ENCODE measurements at regions not wholly inside any gene's neighbourhood (a gene's known extent, or its start where the extent isn't known, plus 50 kb on each side); places are given as distances from the start of the nearest gene placed in this dataset.

DNA sequence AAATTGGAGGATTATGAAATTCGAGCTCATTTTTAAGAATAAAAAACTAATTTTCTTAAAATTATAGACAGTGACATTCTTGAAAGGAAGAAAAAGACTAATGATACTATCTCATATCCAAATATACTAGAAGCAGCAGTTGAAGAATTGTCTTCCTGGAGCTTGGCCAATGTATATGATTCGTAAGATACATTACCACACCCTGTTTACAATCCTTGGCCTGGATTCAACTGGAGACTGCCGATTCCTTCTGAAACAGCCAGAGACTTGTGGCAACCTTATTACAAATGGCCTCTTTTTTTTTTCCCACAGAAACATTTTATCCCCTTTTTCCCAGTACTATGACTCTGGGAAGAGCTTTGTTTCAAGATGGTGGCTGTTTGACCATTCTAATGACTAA, 571.2 kb upstream of the FAT1 start:
- no peaks in the 10 kb centered on the region for H3K27me3 ChIP-seq
- no peak overlapping the region for H3K4me3 ChIP-seq
- no peak for DNase-seq (ENCODE audit: low spot score in 2 of 2)
- WGBS = 39% methylated on average over 3 of the region's 3 CpGs
- H3K27ac ChIP-seq = no peak overlapping the region
- H3K36me3 ChIP-seq = no peaks in the 10 kb centered on the region
- H3K9me3 ChIP-seq = no peaks in the 10 kb centered on the region
- H3K4me1 ChIP-seq = no peaks in the 10 kb centered on the region
- TF ChIP-seq EP300 (IDR thresholded peaks at IDR 0.05) = no peak
- no peak for TF ChIP-seq POLR2A (IDR thresholded peaks at IDR 0.05)
- TF ChIP-seq, protein P1, sequence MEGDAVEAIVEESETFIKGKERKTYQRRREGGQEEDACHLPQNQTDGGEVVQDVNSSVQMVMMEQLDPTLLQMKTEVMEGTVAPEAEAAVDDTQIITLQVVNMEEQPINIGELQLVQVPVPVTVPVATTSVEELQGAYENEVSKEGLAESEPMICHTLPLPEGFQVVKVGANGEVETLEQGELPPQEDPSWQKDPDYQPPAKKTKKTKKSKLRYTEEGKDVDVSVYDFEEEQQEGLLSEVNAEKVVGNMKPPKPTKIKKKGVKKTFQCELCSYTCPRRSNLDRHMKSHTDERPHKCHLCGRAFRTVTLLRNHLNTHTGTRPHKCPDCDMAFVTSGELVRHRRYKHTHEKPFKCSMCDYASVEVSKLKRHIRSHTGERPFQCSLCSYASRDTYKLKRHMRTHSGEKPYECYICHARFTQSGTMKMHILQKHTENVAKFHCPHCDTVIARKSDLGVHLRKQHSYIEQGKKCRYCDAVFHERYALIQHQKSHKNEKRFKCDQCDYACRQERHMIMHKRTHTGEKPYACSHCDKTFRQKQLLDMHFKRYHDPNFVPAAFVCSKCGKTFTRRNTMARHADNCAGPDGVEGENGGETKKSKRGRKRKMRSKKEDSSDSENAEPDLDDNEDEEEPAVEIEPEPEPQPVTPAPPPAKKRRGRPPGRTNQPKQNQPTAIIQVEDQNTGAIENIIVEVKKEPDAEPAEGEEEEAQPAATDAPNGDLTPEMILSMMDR (IDR thresholded peaks at IDR 0.05) = no peak
- TF ChIP-seq POLR2AphosphoS5 (IDR thresholded peaks at IDR 0.05) = no peak

DNA sequence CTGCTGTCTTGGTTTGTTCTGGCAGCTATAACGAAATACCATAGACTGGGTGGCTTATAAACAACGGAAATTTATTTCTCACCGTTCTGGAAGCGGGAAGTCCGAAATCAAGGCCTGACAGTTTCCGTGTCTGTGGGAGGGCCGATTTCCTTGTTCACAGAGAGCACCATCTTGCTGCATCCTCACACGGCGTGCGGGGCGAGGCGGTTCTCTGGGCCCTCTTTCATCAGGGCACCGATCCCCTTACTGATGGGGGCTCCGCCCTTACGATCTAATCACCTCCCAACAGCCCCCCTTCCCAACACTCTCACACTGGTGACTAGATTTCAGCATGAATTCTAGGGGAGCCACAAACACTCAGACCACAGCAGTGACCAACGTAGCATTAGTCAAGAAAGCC, 578.3 kb upstream of the FAT1 start:
- Histone ChIP-seq H3K27me3 (no peaks in the 10 kb centered on the region), H3K27ac (no peak overlapping the region), H3K4me3 (no peak overlapping the region), H3K9me3 (no peaks in the 10 kb centered on the region), H3K36me3 (no peaks in the 10 kb centered on the region), H3K4me1 (no peaks in the 10 kb centered on the region)
- no peak for DNase-seq (ENCODE audit: low spot score in 2 of 2)
- WGBS = 90% methylated on average over 16 of the region's 16 CpGs
- TF ChIP-seq, protein P1 (IDR thresholded peaks at IDR 0.05) = no peak
- TF ChIP-seq POLR2AphosphoS5 (IDR thresholded peaks at IDR 0.05) (no peak), POLR2A (IDR thresholded peaks at IDR 0.05) (no peak), EP300 (IDR thresholded peaks at IDR 0.05) (no peak)

DNA sequence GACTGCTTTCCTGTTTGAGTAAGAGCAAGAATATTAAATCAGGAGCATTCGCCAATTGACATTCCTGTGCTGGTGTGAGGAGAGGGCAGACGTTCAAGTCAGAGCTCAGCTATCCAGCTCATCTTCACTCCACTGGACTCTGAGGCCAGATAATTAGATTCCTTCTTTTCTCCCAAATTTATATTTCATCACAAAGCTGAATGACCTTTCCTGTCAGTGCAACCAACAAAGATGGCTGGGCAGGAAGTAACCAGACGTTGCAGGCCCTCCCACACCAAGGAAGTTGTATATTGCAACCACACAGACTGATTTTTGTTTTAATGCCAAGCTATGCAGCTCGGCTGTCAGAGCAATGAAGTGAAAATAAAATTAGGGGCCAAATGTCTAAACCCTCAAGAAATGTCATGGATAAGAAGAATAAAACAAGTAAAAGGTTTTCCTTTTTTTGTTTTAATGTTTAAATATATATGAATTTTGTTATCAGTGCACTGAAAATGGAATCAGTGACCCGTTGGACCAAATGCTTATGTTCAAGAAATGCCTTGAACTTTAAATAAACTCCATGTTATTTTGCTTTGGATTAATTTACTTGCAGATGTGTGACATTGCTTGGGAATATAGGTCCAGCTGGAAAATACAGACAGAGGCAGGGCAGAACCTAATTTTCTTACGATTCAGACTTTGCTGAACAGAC, 578.9 kb upstream of the FAT1 start:
- 38% methylated on average over 6 of the region's 6 CpGs for WGBS
- H3K27me3 ChIP-seq = no peaks in the 10 kb centered on the region
- no peak overlapping the region for H3K27ac ChIP-seq
- H3K4me3 ChIP-seq = no peak overlapping the region
- DNase-seq (ENCODE audit: low spot score in 2 of 2) = no peak
- TF ChIP-seq EP300 (IDR thresholded peaks at IDR 0.05) (no peak), POLR2A (IDR thresholded peaks at IDR 0.05) (no peak), POLR2AphosphoS5 (IDR thresholded peaks at IDR 0.05) (no peak)
- TF ChIP-seq, protein P1 (IDR thresholded peaks at IDR 0.05) = no peak
- H3K9me3 ChIP-seq = no peaks in the 10 kb centered on the region
- no peaks in the 10 kb centered on the region for H3K36me3 ChIP-seq
- no peaks in the 10 kb centered on the region for H3K4me1 ChIP-seq

DNA sequence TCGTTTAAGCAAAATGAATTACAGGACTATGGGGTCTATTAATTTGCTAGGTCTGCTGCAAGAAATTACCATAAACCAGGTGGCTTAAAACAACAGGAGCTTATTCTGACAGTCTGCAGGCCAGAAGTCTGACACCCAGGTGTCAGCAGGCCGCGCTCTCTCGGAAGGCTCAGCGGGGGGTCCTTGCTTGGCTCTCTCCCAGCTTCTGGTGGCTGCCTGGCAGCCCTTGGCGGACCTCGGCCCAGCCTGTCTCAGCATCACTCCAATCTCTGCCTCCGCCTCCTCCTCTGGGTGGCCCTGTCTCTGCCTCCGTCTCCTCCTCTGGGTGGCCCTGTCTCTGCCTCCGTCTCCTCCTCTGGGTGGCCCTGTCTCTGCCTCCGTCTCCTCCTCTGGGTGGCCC, 580.5 kb upstream of the FAT1 start:
- H3K9me3 ChIP-seq = no peaks in the 10 kb centered on the region
- no peaks in the 10 kb centered on the region for H3K36me3 ChIP-seq
- no peak overlapping the region for H3K27ac ChIP-seq
- no peak for DNase-seq (ENCODE audit: low spot score in 2 of 2)
- no peaks in the 10 kb centered on the region for H3K27me3 ChIP-seq
- TF ChIP-seq, protein P1 (IDR thresholded peaks at IDR 0.05) = no peak
- TF ChIP-seq POLR2AphosphoS5 (IDR thresholded peaks at IDR 0.05) (no peak), POLR2A (IDR thresholded peaks at IDR 0.05) (no peak), EP300 (IDR thresholded peaks at IDR 0.05) (no peak)
- no peak overlapping the region for H3K4me3 ChIP-seq
- WGBS = 91% methylated on average over 11 of the region's 11 CpGs
- H3K4me1 ChIP-seq = no peaks in the 10 kb centered on the region

DNA sequence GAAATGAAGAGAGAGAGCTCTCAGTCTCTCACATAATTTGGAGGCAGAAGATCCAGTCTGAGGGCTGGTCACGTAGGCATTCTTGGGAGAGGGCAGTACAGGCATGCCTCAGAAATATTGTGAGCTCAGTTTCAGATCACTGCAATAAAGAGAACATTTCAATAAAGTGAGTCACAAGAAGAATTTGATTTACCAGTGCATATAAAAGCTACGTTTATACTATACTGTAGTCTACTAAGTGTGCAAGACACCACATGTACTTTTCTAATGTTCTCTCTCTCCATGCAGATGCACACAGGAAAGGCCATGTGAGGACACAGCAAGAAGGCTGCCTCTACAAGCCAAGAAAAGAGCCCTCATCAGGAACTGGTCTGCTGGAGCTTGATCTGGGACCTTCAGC, 583.5 kb upstream of the FAT1 start:
- Histone ChIP-seq H3K27me3 (no peaks in the 10 kb centered on the region), H3K4me1 (no peaks in the 10 kb centered on the region), H3K27ac (no peak overlapping the region), H3K4me3 (no peak overlapping the region), H3K36me3 (no peaks in the 10 kb centered on the region), H3K9me3 (peaks cover 2% of the 10 kb centered on the region)
- DNase-seq (ENCODE audit: low spot score in 2 of 2) = no peak
- no peak for TF ChIP-seq POLR2AphosphoS5 (IDR thresholded peaks at IDR 0.05)
- 60% methylated on average over 2 of the region's 2 CpGs for WGBS

DNA sequence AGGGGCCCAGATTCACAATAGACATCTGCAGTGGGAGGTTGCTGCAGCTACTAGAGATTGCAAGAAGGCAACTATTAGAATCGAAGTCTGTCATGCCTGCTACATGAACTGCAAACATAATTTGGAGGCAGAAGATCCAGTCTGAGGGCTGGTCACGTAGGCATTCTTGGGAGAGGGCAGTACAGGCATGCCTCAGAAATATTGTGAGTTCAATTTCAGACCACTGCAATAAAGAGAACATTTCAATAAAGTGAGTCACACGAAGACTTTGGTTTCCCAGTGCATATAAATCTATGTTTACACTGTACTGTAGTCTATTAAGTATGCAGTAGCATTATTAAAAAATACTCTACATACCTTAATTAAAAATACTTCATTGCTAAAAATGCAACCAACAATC, 585.8 kb upstream of the FAT1 start:
- no peaks in the 10 kb centered on the region for H3K27me3 ChIP-seq
- no peak for DNase-seq (ENCODE audit: low spot score in 2 of 2)
- H3K36me3 ChIP-seq = no peaks in the 10 kb centered on the region
- 51% methylated on average over 3 of the region's 3 CpGs for WGBS
- peaks cover 4% of the 10 kb centered on the region for H3K9me3 ChIP-seq
- no peak overlapping the region for H3K4me3 ChIP-seq
- H3K27ac ChIP-seq = no peak overlapping the region
- H3K4me1 ChIP-seq = no peaks in the 10 kb centered on the region
- TF ChIP-seq POLR2AphosphoS5 (IDR thresholded peaks at IDR 0.05) (no peak), EP300 (IDR thresholded peaks at IDR 0.05) (no peak), POLR2A (IDR thresholded peaks at IDR 0.05) (no peak)
- TF ChIP-seq, protein P1 (IDR thresholded peaks at IDR 0.05) = no peak
